Globus pallidus (tissue), 1 donor: ENCODE measurements at regions not wholly inside any gene's neighbourhood (a gene's known extent, or its start where the extent isn't known, plus 50 kb on each side); places are given as distances from the start of the nearest gene placed in this dataset.
"Not testable (repeated sequence)": the region's sequence is repeated elsewhere in the genome, so short reads cannot be mapped to it uniquely, and the experiment has no call there.

Source experiments
- DNase-seq: peaks from one replicate; pipeline ENCODE4 v3.0.0-alpha.2; 2015; ENCODE audit warnings: low spot score

GRCh38 chr6:74018825-74019224, 322.8 kb downstream of the CD109 start:
- DNase-seq, result no peak

GRCh38 chr6:74015427-74015826, 319.4 kb downstream of the CD109 start:
- no peak for DNase-seq

GRCh38 chr6:74000666-74001490, 304.9 kb downstream of the CD109 start:
- DNase-seq, result no peak

GRCh38 chr6:73990609-73991238, 294.7 kb downstream of the CD109 start:
- DNase-seq, result not testable (repeated sequence)

GRCh38 chr6:73989428-73989827, 293.4 kb downstream of the CD109 start:
- no peak for DNase-seq

GRCh38 chr6:73985891-73986290, 289.9 kb downstream of the CD109 start:
- DNase-seq, result no peak

- DNase-seq, result no peak
These were observed 288.7 kb downstream of the CD109 start for GRCh38 chr6:73984571-73985210.

GRCh38 chr6:73983367-73983766, 287.4 kb downstream of the CD109 start:
- no peak for DNase-seq

- DNase-seq, result no peak
These were observed 284.1 kb downstream of the CD109 start for GRCh38 chr6:73980096-73980495.

GRCh38 chr6:73978330-73978729, 282.3 kb downstream of the CD109 start:
- no peak for DNase-seq

GRCh38 chr6:73972518-73972917, 276.5 kb downstream of the CD109 start:
- not testable (repeated sequence) for DNase-seq

GRCh38 chr6:73969971-73970970, 274.3 kb downstream of the CD109 start:
- peak; percentile 16 for DNase-seq

GRCh38 chr6:73968221-73968757, 272.3 kb downstream of the CD109 start:
- no peak for DNase-seq

GRCh38 chr6:73965539-73966029, 269.6 kb downstream of the CD109 start:
- DNase-seq, result no peak

GRCh38 chr6:73964241-73964854, 268.3 kb downstream of the CD109 start:
- no peak for DNase-seq

- no peak for DNase-seq
These were observed 266.9 kb downstream of the CD109 start for GRCh38 chr6:73962884-73963283.

GRCh38 chr6:73956305-73956704, 260.3 kb downstream of the CD109 start:
- no peak for DNase-seq

- DNase-seq, result no peak
These were observed 259.8 kb downstream of the CD109 start for GRCh38 chr6:73955800-73956199.

- DNase-seq, result no peak
These were observed 258.9 kb downstream of the CD109 start for GRCh38 chr6:73954881-73955280.

- no peak for DNase-seq
These were observed 255.2 kb downstream of the CD109 start for GRCh38 chr6:73951183-73951582.
